EL (cell line): ENCODE measurements at regions not wholly inside any gene's neighbourhood (a gene's known extent, or its start where the extent isn't known, plus 50 kb on each side); places are given as distances from the start of the nearest gene placed in this dataset.
"Not testable (repeated sequence)": the region's sequence is repeated elsewhere in the genome, so short reads cannot be mapped to it uniquely, and the experiment has no call there.

Experiments
- DNase-seq: peaks from one replicate; pipeline ENCODE4 v3.0.0-alpha.2; 2016

DNA sequence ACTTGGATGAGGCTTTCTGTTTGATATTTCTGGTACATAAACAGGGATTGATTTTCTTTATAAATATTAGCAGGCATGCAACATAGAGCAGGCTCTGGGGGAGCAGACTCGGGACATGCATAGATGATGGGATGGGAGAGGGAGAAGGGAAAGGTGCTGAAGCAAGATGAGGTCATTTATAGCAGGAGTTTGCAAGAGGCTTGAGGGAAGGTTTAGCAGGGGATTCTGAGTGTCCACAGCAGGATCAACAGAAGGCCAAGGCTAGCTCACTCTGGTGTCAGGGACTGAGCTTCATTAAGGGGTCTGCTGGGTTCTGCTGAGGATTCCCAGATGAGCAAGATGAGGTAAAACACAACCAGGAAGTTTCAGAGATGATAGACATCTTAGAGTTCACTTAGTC, 309.1 kb upstream of the CELF4 start:
- no peak for DNase-seq

- DNase-seq: no peak
Observed at GRCh38 chr18:37873416-37873815, 307.8 kb upstream of the CELF4 start.

DNA sequence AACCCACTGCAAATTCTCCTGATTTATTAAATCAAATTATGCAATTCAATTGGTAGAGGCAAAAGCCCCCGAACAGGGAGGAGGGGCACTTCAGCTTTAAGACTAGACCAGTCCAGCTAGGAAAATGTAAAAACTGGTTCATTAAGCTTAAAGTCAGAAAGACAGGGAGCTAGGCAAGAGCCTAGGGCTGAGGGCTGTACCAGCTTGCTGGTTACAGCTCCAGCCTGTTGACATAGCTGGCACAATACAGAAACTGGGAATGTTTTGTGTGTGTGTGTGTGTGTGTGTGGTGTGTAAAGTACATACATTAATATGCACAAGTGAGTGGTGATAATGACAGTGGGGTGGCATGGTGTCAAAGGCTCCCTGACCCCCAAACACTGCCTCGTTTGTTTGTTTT, 307.0 kb upstream of the CELF4 start:
- DNase-seq: no peak

- DNase-seq: no peak
Observed at GRCh38 chr18:37871561-37871960, 306.0 kb upstream of the CELF4 start.

GRCh38 chr18:37869051-37869450, 303.5 kb upstream of the CELF4 start:
- no peak for DNase-seq

- DNase-seq: no peak
Observed at GRCh38 chr18:37864122-37864521, 298.5 kb upstream of the CELF4 start.

- DNase-seq: no peak
Observed at GRCh38 chr18:37861981-37862380, 296.4 kb upstream of the CELF4 start.

GRCh38 chr18:37854396-37854795, 288.8 kb upstream of the CELF4 start:
- no peak for DNase-seq

GRCh38 chr18:37853706-37854105, 288.1 kb upstream of the CELF4 start:
- no peak for DNase-seq

GRCh38 chr18:37852464-37852863, 286.9 kb upstream of the CELF4 start:
- no peak for DNase-seq

GRCh38 chr18:37847544-37847943, 281.9 kb upstream of the CELF4 start:
- DNase-seq: no peak

- no peak for DNase-seq
Observed at GRCh38 chr18:37846996-37847395, 281.4 kb upstream of the CELF4 start.

DNA sequence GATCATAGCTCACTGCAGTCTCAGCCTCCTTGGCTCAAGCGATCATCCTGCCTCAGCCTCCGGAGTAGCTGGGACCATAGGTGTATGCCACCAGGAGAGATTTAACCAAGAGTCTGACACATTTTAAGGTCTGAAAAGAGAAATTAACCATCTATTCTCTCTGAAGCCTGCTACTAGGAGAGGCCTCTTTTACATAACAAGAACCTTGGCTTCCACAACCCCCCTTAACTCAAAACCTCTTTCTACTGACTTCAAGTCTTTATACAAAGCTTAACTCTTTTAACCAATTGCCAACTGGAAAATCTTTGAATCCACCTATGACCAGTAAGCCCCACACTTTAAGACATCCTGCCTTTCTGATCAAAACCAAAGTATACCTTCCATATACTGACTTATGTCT, 279.9 kb upstream of the CELF4 start:
- no peak for DNase-seq

- no peak for DNase-seq
Observed at GRCh38 chr18:37844209-37844970, 278.8 kb upstream of the CELF4 start.

GRCh38 chr18:37838083-37838482, 272.5 kb upstream of the CELF4 start:
- DNase-seq: no peak

DNA sequence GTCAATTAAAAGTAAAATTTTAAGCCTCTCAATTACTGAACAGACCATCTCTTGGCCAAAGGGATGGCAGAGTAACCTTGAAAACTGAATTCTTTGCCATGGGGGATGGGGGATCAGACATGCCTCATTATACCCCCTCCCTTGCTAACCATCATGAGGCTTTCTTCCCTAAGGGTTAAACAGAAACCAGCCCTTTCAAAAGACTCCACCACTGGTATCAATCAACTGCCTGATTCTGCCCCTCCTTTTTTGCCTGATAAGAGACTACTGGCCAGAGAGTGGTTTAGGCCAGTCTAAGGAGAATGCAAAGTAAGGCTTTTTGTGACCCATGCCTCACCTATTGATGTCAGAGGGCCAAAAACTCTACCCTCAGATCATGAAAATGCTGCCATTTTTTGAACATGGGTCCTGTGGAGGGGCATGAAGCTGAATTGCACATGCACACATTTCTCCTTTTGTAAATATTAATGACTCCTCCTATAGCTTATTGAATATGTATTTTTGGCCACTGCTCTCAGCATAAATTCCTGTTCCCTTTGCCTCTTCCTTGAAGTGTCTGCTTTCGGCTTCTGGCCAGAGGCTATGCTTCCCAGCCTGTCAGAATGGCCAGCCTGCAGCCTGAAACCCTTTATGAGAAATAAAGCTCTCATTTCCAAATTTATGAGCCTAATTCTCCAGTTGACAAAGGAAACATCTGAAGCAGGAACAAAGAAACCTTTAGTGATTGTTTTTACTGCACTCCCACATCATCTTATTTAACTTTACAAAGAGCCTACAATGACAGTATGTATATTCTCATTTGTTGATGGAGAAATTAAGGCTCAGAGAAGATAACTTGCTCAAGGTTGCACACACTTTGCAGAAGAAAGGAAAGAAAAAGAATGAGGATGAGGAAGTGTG, 270.7 kb upstream of the CELF4 start:
- DNase-seq: no peak

DNA sequence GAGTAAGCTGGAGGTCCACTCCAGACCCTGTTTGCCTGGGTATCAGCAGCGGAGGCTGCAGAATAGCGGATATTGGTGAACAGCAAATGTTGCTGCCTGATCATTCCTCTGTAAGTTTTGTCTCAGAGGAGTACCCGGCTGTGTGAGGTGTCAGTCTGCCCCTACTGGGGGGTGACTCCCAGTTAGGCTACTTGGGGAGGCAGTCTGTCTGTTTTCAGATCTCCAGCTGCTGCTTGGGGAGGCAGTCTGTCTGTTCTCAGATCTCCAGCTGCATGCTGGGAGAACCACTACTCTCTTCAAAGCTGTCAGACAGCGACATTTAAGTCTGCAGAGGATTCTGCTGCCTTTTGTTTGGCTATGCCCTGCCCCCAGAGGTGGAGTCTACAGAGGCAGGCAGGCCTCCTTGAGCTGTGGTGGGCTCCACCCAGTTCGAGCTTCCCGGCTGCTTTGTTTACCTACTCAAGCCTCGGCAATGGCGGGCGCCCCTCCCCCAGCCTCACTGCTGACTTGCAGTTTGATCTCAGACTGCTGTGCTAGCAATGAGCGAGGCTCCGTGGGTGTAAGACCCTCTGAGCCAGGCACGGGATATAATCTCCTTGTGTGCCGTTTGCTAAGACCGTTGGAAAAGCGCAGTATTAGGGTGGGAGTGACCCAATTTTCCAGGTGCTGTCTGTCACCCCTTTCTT, 266.6 kb upstream of the CELF4 start:
- not testable (repeated sequence) for DNase-seq

DNA sequence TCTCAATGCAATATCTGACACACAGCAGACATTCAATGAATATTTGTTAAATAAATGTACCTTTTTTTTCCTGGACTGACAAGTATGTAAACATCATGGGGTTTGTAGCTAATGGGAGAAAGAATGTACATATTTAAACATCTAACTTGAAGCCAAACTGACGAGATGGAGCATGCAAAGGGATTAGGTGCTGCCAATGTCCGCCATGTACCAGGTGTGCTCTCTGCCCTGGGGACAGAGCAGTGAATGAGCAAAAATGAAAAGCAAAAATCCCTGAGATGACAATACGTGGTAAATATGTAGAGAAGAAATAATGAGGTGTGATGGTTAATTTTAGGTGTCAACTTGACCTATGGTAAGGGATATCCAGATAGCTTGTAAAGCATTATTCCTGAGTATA, 247.4 kb upstream of the CELF4 start:
- DNase-seq: no peak

DNA sequence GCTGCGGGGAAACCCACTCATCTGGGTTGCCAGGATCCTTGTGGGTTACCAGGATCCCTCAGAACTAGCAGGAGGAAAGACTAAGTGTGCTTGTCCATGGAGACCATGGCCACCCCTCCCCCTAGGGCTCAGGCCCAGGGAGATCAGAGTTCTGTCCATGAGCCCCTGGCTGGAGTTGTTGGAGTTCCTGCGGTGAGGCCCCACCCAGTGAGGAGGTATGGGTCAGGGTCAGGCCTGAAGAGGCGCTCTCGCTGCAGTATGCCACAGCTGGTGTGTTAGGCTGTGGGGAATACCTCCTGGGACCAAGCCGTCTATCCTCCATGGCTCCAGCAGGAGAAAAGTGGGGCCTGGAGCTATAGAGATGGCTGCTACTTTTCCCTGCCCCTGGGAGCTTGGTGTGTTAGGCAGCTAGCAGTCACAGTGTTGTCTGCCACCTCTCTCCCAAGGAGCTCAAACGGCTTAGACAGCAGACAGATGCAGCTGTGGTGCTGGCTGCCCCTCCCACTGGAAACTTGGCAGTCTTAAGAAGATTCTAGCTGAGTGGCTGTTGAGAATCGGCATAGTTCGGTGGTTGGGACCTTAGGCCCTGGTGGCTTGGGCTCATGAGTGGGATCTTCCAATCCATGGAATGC, 240.3 kb upstream of the CELF4 start:
- DNase-seq: no peak

DNA sequence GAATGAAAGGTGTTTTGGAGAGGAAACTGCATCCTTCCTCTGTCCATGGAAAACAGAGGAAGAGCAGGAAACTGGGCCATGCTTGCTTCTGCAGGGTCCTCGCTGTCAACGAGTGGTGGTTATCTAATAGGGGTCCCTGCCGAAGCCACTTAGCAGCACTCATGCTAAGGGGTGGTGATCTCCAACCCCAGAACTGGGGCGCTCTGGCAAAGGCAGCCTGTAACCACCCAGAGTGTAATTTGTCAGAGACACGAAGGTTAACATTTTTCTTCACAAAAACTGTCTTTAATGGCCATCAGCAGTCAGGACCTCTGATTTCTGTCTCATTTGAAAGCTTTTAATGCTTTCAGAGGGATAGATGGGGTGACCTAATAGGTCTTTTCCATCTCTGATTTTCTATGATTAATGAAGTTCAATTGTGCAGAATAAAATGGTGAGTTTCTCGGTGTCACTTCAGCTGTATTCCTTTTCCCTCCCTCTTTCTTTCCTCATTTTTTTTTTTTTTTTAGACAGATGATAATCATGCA, 231.3 kb upstream of the CELF4 start:
- DNase-seq: no peak

- DNase-seq: no peak
Observed at GRCh38 chr18:37787452-37787851, 221.9 kb upstream of the CELF4 start.

GRCh38 chr18:37783771-37784170, 218.2 kb upstream of the CELF4 start:
- DNase-seq: no peak

- DNase-seq: no peak
Observed at GRCh38 chr18:37779220-37779619, 213.6 kb upstream of the CELF4 start.
